ENCODE measurements at regions not wholly inside any gene's neighbourhood (a gene's known extent, or its start where the extent isn't known, plus 50 kb on each side); places are given as distances from the start of the nearest gene placed in this dataset.
"Not testable (repeated sequence)": the region's sequence is repeated elsewhere in the genome, so short reads cannot be mapped to it uniquely, and the experiment has no call there.

DNA sequence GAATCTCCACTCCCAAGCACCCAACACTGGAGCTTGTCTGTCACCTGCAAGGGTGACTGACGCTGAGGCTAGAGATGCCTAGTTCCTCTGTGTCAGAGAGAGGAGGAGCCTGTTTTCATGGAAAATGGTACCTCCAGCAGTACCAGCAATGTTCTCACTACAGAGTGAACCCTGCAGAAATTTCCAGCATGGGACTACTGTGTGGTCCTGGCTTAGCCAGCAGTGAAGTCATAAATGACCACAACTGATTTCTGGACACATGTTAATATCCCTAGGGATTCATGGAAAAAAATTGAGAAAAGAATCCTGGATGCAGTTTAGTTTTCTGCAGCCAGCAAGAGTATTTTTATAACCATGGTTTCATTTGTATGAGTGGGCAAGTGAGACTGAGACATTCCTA lies 468.1 kb downstream of the CD83 start:
- no peak for DNase-seq

GRCh38 chr6:14589175-14589574 lies 471.6 kb downstream of the CD83 start:
- no peak for DNase-seq

DNA sequence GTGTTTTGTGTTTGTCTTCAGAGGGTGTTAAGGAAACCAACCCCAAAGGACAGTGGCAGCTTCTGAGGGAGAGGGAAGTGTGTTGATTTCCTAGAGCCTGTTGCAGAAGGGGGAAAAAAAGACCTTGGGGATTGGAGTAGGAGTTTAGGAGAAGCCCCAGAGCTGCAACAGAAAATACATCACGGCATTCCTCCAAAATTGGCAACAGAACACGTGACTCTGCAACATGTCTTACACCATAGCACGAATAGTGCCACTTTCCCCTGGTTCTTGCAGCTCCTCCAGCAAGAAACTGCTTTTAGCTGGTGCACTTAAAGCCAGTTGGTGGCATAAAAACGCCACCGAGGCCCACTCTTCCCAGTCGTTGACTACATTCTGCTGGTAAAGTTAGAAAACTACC lies 473.0 kb downstream of the CD83 start:
- DNase-seq = no peak

DNA sequence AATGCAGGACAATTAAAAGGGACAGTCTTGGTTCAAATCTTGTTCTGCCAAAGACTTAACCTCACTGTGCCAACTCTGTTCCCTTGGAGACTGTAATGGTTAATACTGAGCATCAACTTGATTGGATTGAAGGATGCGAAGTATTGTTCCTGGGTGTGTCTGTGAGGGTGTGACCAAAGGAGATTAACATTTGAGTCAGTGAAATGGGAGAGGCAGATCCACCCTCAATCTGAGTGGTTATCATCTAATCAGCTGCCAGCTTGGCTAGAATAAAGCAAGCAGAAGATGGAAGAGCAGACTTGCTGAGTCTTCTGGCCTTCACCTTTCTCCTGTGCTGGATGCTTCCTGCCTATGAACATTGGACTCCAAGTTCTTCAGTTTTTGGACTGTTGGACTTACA lies 474.4 kb downstream of the CD83 start:
- no peak for DNase-seq

DNA sequence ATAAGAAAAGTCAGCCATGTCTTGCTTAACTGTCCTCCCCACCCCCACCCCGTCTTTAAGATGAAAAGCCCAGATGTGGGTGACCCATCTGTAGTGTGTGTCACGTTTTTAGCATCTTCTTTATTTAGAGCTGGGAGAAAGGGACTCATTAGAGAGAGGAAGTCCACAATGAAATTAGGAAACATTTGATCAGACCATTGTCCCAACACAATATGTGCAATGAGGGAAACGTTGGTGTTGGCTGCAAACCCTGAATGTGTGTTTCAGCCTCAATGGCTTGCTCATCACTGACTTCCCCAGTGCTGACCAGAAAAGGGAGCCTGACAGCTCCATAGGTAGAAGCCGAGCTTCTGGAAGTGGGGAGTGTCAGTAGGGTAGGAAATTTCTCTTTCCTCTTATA lies 475.7 kb downstream of the CD83 start:
- DNase-seq = no peak

- no peak for DNase-seq
Observed at GRCh38 chr6:14595751-14596150, 478.2 kb downstream of the CD83 start.

DNA sequence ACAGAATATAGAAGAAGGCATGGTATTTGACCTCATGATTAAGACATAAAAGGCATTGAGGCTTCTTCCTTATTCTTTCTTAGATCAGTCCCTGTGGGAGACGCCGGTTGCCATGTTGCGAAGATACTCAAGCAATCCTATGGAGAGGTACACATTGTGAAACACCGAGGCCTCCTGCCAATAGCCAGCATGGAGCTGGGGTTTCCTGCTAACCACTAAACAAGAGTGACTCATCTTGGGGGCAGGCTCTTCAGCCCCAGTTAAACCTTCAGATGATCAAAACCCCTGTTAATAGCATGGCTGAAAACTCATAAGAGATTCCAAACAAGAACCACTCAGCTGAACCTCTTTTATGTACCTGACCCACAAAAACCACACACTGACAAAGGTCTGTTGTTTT lies 478.8 kb downstream of the CD83 start:
- DNase-seq = no peak

- no peak for DNase-seq
Observed at GRCh38 chr6:14597090-14597489, 479.5 kb downstream of the CD83 start.

DNA sequence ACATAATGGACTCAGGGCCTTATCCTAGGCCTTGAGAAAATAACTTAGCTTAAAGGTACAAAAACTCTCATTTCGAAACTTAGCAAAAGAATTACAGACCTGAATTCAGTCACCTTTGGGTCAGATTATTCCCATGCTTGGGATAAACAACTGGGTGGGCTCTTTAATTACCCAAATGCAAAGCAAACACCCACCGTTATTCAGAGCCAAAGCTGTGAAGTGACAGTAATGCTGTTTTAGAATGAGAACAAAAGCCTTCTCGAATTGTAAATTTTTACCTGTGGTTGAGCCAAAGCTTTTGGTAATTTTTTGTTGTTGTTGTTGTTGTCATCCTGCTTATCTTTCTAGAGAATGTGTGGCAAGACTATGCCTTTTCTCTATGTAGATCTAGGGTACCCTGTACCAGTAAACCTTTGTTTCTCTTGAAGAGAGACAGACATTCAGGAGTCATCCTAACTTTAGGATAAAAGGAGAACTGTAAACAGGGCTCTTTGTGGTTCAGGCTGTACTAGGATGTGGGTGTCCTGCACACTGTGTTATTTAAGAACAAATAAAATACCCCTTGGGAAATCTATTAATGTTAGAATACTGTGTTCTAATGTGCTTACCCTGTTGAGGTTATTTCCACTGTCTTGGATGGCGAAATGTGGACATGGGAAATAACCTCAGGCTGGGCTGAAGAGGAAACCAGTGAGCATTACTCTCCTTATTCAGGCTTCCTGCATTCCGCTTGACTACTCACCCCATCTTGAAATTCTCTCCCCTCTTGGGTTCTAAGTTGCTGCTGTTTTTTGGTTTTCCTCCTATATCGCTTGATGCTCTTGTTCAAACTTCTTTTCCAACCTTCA lies 480.7 kb downstream of the CD83 start:
- no peak for DNase-seq

DNA sequence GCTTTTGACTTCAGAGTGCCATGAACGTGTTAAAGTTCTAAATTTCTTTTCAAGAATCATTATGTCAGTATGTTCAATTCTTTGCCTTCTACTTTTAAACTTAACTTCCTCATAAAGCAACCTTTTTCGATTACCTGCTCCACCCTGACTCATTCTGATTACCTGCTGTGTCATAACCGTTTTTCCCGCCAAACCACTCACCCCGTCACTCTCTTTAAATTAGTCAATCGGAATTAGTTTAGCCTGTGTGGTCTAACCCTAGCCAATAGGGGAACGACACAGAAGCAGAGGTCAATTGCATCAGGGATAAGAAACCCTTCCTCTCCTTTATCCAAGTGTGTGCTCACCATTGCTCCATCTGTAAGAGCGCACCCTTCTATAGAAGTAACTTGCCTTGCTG lies 482.7 kb downstream of the CD83 start:
- not testable (repeated sequence) for DNase-seq

- no peak for DNase-seq
Observed at GRCh38 chr6:14601490-14601889, 483.9 kb downstream of the CD83 start.

GRCh38 chr6:14606353-14606752 lies 488.8 kb downstream of the CD83 start:
- no peak for DNase-seq

- DNase-seq = no peak
Observed at GRCh38 chr6:14610141-14610540, 492.6 kb downstream of the CD83 start.

DNA sequence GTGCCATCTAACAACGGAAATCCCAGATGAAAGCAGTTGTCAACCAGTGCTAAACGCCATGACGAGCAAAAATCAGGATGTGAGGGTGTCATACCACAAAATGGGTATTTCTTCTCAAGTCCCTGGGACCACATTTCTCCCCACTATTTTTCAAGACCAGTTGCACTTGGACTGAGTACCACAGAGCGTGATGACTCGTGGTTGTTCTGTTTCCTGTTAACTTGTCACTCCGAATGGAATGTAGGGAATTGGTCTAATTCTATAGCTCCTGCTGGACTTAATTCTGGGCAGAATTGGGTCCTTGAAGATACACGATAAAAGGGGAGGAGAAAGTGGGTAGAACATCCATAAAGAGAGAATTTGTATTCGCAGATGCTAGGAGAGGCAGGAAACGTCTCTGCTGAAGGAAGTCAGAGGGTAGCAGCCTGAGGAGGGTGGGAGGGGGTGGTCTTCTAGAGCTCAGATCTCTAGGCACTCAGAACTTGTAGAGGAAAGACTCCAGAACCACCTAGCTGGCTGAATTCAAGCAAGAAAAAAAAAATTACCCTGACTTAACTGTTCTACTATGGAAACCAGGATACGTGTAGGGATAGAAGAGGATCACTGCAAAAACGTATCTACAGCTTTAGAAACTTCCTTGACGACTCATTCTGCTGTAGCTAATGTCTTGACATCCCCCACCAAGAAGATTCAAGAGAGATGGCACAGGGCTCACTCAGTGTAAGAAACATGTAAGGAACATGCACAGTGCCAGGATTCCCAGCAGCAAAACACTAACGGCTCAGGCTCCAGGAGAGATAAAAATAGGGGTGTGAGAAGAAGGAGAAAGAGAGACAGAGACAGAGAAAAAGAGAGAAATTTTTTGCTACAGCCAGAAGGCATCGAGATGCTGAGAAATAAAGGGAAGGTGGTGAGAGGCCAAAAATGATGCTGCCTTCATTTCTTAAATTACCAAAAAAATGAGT lies 494.7 kb downstream of the CD83 start:
- no peak for DNase-seq

- DNase-seq = no peak
Observed at GRCh38 chr6:14614631-14615030, 497.1 kb downstream of the CD83 start.

- DNase-seq = no peak
Observed at GRCh38 chr6:14616656-14617055, 499.1 kb downstream of the CD83 start.

- DNase-seq = no peak
Observed at GRCh38 chr6:14618759-14619418, 501.3 kb downstream of the CD83 start.

DNA sequence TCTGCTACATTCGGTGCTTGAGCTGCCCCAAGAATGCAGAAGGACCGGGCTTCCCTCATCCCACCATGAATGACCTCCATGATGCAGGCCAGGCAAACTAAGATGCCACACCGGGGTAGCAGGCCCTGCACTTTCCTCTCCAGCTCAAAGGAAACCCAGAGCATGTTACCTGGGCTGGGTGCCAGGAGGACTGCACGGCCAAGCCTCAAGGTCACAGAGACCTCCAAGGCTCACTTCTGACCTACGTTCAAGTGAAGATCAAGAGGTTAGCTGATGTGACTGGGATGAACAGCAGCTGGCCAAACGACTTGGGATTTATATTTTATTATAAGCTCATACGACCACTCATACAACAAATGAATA lies 501.8 kb downstream of the CD83 start:
- DNase-seq = no peak

- DNase-seq = no peak
Observed at GRCh38 chr6:14620522-14620921, 502.9 kb downstream of the CD83 start.

DNA sequence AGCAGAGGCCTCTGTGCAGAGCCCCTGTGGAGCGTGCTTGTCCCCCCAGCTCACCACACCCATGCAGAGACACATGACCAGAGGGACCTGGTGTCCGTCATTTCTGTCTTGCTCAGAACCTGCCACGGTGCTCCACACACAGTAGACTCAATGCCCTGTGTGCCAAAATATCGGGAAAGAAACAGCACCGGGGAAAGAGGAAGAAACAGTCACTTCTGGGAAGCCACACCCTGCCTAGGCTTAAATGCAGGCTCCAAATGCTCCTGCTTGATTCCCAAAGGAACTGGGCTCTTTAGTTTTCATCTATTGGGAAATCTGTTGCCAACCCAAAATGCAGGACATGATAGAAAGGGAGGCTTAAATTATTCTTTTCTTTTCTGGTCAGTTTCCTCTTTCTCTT lies 503.9 kb downstream of the CD83 start:
- no peak for DNase-seq

- no peak for DNase-seq
Observed at GRCh38 chr6:14622085-14622484, 504.5 kb downstream of the CD83 start.

- DNase-seq = no peak
Observed at GRCh38 chr6:14622909-14623505, 505.4 kb downstream of the CD83 start.
